ENCODE measurements at regions not wholly inside any gene's neighbourhood (a gene's known extent, or its start where the extent isn't known, plus 50 kb on each side); places are given as distances from the start of the nearest gene placed in this dataset.
A peak's percentile ranks its signal among the peaks of the same experiment; 100 is the strongest.

DNA sequence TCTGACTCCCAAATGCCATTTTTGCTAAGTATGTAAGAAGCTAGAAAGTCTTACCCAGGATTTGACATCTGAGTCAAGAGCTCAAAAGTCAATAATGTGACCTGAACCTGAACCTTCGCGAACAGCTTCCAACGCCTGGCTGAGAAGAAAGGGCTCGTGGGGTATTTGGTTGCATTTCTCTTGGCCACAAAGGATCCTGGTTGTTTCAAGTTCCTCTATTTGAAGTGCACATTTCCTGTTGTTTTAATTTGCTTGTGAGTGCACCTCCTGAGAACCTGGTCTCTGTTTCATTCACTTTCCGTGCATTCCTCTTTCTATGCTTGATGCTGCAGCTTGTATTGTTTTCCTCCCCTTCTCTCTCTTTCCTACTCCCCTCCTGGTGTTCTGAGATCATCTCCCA is 212.5 kb downstream of the FOXA2 start:
- Histone ChIP-seq H3K4me3 (no peak overlapping the region), H3K27ac (ENCODE audit: low read depth in 1 of 2, low read length in 1 of 2) (no peak overlapping the region), H3K9me3 (ENCODE audit: control insufficient read depth in 4 of 4, insufficient read depth in 3 of 4, low read length in 3 of 4) (no peaks in the 10 kb centered on the region), H3K36me3 (ENCODE audit: control insufficient read depth in 4 of 4, insufficient read depth in 4 of 4, low read length in 4 of 4) (no peaks in the 10 kb centered on the region), H3K27me3 (ENCODE audit: control insufficient read depth in 3 of 3, insufficient read depth in 3 of 3, low read length in 2 of 3) (peaks cover 0 to 2% (median 0%) of the 10 kb centered on the region in 3 donors), H3K4me1 (ENCODE audit: control insufficient read depth in 5 of 5, insufficient read depth in 5 of 5, low read length in 5 of 5) (peaks cover 0 to 5% (median 0%) of the 10 kb centered on the region in 5 donors), H3K9ac (ENCODE audit: insufficient read depth in 1 of 2, low read length in 2 of 2) (no peak overlapping the region)
- ATAC-seq (ENCODE audit: insufficient read depth, low FRiP score): no peak
- 19% methylated on average over 5 of the region's 5 CpGs for WGBS, 2 donors
- TF ChIP-seq, protein P1, sequence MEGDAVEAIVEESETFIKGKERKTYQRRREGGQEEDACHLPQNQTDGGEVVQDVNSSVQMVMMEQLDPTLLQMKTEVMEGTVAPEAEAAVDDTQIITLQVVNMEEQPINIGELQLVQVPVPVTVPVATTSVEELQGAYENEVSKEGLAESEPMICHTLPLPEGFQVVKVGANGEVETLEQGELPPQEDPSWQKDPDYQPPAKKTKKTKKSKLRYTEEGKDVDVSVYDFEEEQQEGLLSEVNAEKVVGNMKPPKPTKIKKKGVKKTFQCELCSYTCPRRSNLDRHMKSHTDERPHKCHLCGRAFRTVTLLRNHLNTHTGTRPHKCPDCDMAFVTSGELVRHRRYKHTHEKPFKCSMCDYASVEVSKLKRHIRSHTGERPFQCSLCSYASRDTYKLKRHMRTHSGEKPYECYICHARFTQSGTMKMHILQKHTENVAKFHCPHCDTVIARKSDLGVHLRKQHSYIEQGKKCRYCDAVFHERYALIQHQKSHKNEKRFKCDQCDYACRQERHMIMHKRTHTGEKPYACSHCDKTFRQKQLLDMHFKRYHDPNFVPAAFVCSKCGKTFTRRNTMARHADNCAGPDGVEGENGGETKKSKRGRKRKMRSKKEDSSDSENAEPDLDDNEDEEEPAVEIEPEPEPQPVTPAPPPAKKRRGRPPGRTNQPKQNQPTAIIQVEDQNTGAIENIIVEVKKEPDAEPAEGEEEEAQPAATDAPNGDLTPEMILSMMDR (IDR thresholded peaks at IDR 0.05; ENCODE audit: control extremely low read depth, extremely low read depth): no peak
- peak; percentile 46 to 63 (median 48) for DNase-seq

DNA sequence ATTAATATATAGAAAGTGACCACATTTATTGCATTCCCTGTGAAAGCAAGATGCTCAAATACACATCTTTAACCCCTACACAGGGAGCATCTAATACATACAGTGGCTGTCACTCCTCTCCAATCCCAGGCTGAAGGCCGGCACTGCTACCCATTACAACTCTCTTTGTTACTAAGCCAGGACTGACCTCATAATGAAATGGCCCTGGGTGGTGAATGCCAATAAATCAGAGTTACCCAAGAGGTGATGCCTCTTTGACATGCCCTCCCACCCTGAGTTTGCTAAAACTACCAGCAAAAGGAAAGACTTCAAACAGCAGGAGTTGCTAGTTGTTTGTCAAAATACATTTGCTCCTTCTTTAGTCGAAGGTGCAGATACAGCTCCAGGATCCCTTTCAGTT is 214.2 kb downstream of the FOXA2 start:
- Histone ChIP-seq H3K36me3 (ENCODE audit: control insufficient read depth in 4 of 4, insufficient read depth in 4 of 4, low read length in 4 of 4) (no peaks in the 10 kb centered on the region), H3K27ac (ENCODE audit: low read depth in 1 of 2, low read length in 1 of 2) (no peak overlapping the region), H3K9me3 (ENCODE audit: control insufficient read depth in 4 of 4, insufficient read depth in 3 of 4, low read length in 3 of 4) (no peaks in the 10 kb centered on the region), H3K27me3 (ENCODE audit: control insufficient read depth in 3 of 3, insufficient read depth in 3 of 3, low read length in 2 of 3) (peaks cover 0 to 2% (median 0%) of the 10 kb centered on the region in 3 donors), H3K4me3 (no peak overlapping the region), H3K9ac (ENCODE audit: insufficient read depth in 1 of 2, low read length in 2 of 2) (no peak overlapping the region), H3K4me1 (ENCODE audit: control insufficient read depth in 5 of 5, insufficient read depth in 5 of 5, low read length in 5 of 5) (peaks cover 0 to 5% (median 0%) of the 10 kb centered on the region in 5 donors)
- no peak for ATAC-seq (ENCODE audit: insufficient read depth, low FRiP score)
- WGBS, 2 donors: 81 to 88% methylated on average over 2 of the region's 2 CpGs
- TF ChIP-seq, protein P1 (IDR thresholded peaks at IDR 0.05; ENCODE audit: control extremely low read depth, extremely low read depth): no peak
- DNase-seq: no peak

DNA sequence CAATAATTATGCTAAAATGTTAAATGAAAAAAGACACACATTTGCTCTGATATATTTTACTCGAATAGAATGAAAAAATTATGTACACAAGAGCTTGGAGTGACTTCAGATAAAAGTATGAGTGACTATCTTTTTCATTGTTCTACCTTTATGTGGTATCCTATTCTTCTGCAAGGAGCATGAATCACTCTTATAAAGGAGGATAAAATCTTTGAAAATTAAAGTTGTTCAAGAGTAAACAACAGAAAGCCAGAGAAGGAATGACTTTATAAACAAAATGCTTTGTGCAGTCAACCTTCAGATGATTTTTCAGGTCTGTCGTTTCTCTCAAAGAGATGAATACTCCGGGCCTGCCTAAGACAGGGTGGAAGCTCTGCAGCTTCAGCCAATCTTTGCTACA is 215.3 kb downstream of the FOXA2 start:
- no peak overlapping the region for H3K4me3 ChIP-seq
- TF ChIP-seq, protein P1 (IDR thresholded peaks at IDR 0.05; ENCODE audit: control extremely low read depth, extremely low read depth): no peak
- peaks cover 0 to 2% (median 0%) of the 10 kb centered on the region in 3 donors for H3K27me3 ChIP-seq (ENCODE audit: control insufficient read depth in 3 of 3, insufficient read depth in 3 of 3, low read length in 2 of 3)
- peaks cover 0 to 5% (median 0%) of the 10 kb centered on the region in 5 donors for H3K4me1 ChIP-seq (ENCODE audit: control insufficient read depth in 5 of 5, insufficient read depth in 5 of 5, low read length in 5 of 5)
- no peak for DNase-seq
- 76 to 84% methylated on average over 3 of the region's 3 CpGs for WGBS, 2 donors
- H3K27ac ChIP-seq (ENCODE audit: low read depth in 1 of 2, low read length in 1 of 2): no peak overlapping the region
- no peak for ATAC-seq (ENCODE audit: insufficient read depth, low FRiP score)
- H3K9me3 ChIP-seq (ENCODE audit: control insufficient read depth in 4 of 4, insufficient read depth in 3 of 4, low read length in 3 of 4): no peaks in the 10 kb centered on the region
- H3K9ac ChIP-seq (ENCODE audit: insufficient read depth in 1 of 2, low read length in 2 of 2): no peak overlapping the region
- H3K36me3 ChIP-seq (ENCODE audit: control insufficient read depth in 4 of 4, insufficient read depth in 4 of 4, low read length in 4 of 4): no peaks in the 10 kb centered on the region

DNA sequence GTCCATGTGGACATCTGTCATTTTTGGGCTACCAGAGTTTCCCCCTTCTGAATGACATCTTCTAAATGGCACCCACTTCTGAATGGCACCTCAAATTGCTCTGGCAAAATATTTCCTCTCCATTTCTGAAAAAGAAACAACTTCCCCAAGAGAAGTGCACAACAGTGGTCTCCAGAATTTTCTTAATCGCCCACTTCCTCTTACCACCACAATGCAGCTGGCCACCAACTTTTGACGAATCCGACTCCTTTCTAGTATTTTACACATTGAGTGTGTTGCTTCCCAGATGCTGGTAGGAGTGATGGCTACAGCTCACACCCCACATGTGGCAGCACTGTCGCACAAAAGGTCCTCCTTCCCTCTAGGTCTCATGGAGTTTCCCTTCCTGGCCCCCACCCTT is 216.1 kb downstream of the FOXA2 start:
- peaks cover 0 to 2% (median 0%) of the 10 kb centered on the region in 3 donors for H3K27me3 ChIP-seq (ENCODE audit: control insufficient read depth in 3 of 3, insufficient read depth in 3 of 3, low read length in 2 of 3)
- TF ChIP-seq, protein P1 (IDR thresholded peaks at IDR 0.05; ENCODE audit: control extremely low read depth, extremely low read depth): no peak
- H3K4me3 ChIP-seq: no peak overlapping the region
- no peak for ATAC-seq (ENCODE audit: insufficient read depth, low FRiP score)
- DNase-seq: no peak
- peaks cover 0 to 5% (median 0%) of the 10 kb centered on the region in 5 donors for H3K4me1 ChIP-seq (ENCODE audit: control insufficient read depth in 5 of 5, insufficient read depth in 5 of 5, low read length in 5 of 5)
- H3K27ac ChIP-seq (ENCODE audit: low read depth in 1 of 2, low read length in 1 of 2): no peak overlapping the region
- no peaks in the 10 kb centered on the region for H3K9me3 ChIP-seq (ENCODE audit: control insufficient read depth in 4 of 4, insufficient read depth in 3 of 4, low read length in 3 of 4)
- 49 to 60% methylated on average over 4 of the region's 4 CpGs for WGBS, 2 donors
- no peak overlapping the region for H3K9ac ChIP-seq (ENCODE audit: insufficient read depth in 1 of 2, low read length in 2 of 2)
- no peaks in the 10 kb centered on the region for H3K36me3 ChIP-seq (ENCODE audit: control insufficient read depth in 4 of 4, insufficient read depth in 4 of 4, low read length in 4 of 4)
